SK-N-SH treated with all-trans-retinoic acid at 6 μM for 48 hours (cell line): ENCODE measurements at regions not wholly inside any gene's neighbourhood (a gene's known extent, or its start where the extent isn't known, plus 50 kb on each side); places are given as distances from the start of the nearest gene placed in this dataset.

Experiments used
- ATAC-seq: fragments of 200-7000 bp; cut with Tn5 transposase; 3 replicates; pipeline ENCODE4 v1.9.1; 2020; ENCODE audit warnings: mild to moderate bottlenecking, moderate library complexity
- ARNTL ChIP-seq: fragments of 450-650 bp; formaldehyde crosslinking; IDR thresholded peaks from 2 replicates; pipeline ENCODE4 v1.5.0; 2020; ENCODE audit warnings: low read depth, mild to moderate bottlenecking, moderate library complexity, borderline replicate concordance
- BACH2 ChIP-seq: fragments of 250-450 bp; sonication (Bioruptor Pico); IDR thresholded peaks from 2 replicates; pipeline ENCODE4 v1.9.0; 2021; ENCODE audit warnings: mild to moderate bottlenecking, borderline replicate concordance
- CSDC2 ChIP-seq: fragments of 250-450 bp; sonication (Bioruptor Pico); IDR thresholded peaks from 2 replicates; pipeline ENCODE4 v1.5.0; 2020; ENCODE audit warnings: mild to moderate bottlenecking, moderate library complexity
- ESRRG ChIP-seq: fragments of 250-450 bp; sonication (Bioruptor Pico); IDR thresholded peaks from 2 replicates; pipeline ENCODE4 v1.6.1; 2021; ENCODE audit warnings: mild to moderate bottlenecking
- GLIS3 ChIP-seq: fragments of 250-450 bp; sonication (Bioruptor Pico); IDR thresholded peaks from 2 replicates; pipeline ENCODE4 v1.5.0; 2020; ENCODE audit warnings: mild to moderate bottlenecking, moderate library complexity
- ISL1 ChIP-seq: fragments of 250-450 bp; sonication (Bioruptor Pico); IDR thresholded peaks from 2 replicates; pipeline ENCODE4 v2.1.2; 2022; ENCODE audit warnings: mild to moderate bottlenecking, moderate library complexity
- PPARA ChIP-seq: fragments of 250-450 bp; sonication (Bioruptor Pico); IDR thresholded peaks from 2 replicates; pipeline ENCODE4 v1.5.0; 2020; ENCODE audit warnings: mild to moderate bottlenecking, borderline replicate concordance
- RARB ChIP-seq: fragments of 250-450 bp; sonication (Bioruptor Pico); IDR thresholded peaks from 2 replicates; pipeline ENCODE4 v1.8.0; 2021; ENCODE audit warnings: mild to moderate bottlenecking, moderate library complexity
- SNAI2 ChIP-seq: fragments of 250-450 bp; sonication (Bioruptor Pico); IDR thresholded peaks from 2 replicates; pipeline ENCODE4 v1.5.0; 2020; ENCODE audit warnings: mild to moderate bottlenecking, moderate library complexity
- TCF4 ChIP-seq: fragments of 250-450 bp; sonication (Bioruptor Pico); IDR thresholded peaks from 2 replicates; pipeline ENCODE4 v1.8.0; 2021; ENCODE audit warnings: mild to moderate bottlenecking, moderate library complexity, borderline replicate concordance
- TOX ChIP-seq: fragments of 250-450 bp; sonication (Bioruptor Pico); IDR thresholded peaks from 2 replicates; pipeline ENCODE4 v1.8.0; 2021; ENCODE audit warnings: mild to moderate bottlenecking, moderate library complexity, borderline replicate concordance
- ZC3H10 ChIP-seq: fragments of 250-450 bp; sonication (Bioruptor Pico); IDR thresholded peaks from 2 replicates; pipeline ENCODE4 v1.5.1; 2021; ENCODE audit warnings: mild to moderate bottlenecking, moderate library complexity
- ZFP30 ChIP-seq: fragments of 450-650 bp; formaldehyde crosslinking; IDR thresholded peaks from 2 replicates; pipeline ENCODE4 v1.5.0; 2022; ENCODE audit warnings: mild to moderate bottlenecking, moderate library complexity
- ZNF565 ChIP-seq: fragments of 450-650 bp; formaldehyde crosslinking; conservative IDR thresholded peaks from 2 replicates; pipeline ENCODE4 v1.5.0; 2020; ENCODE audit warnings: low read depth, mild to moderate bottlenecking, moderate library complexity
- ZNF70 ChIP-seq: fragments of 450-650 bp; formaldehyde crosslinking; IDR thresholded peaks from 2 replicates; pipeline ENCODE4 v1.5.0; 2020; ENCODE audit warnings: mild to moderate bottlenecking, moderate library complexity
- ZNF8 ChIP-seq: fragments of 450-650 bp; formaldehyde crosslinking; IDR thresholded peaks from 2 replicates; pipeline ENCODE4 v1.5.0; 2020; ENCODE audit warnings: mild to moderate bottlenecking, moderate library complexity
- TF ChIP-seq, protein P1 (sequence below): fragments of 250-450 bp; sonication (Bioruptor Pico); IDR thresholded peaks from 2 replicates; pipeline ENCODE4 v1.5.1; 2021; ENCODE audit warnings: mild to moderate bottlenecking, moderate library complexity
- TF ChIP-seq, protein P2 (sequence below): fragments of 250-450 bp; sonication (Bioruptor Pico); IDR thresholded peaks from 2 replicates; pipeline ENCODE4 v1.8.0; 2020; ENCODE audit warnings: mild to moderate bottlenecking, moderate library complexity, borderline replicate concordance
- TF ChIP-seq, protein P3 (sequence below): fragments of 250-450 bp; sonication (Bioruptor Pico); IDR thresholded peaks from 2 replicates; pipeline ENCODE4 v1.5.1; 2020; ENCODE audit warnings: low read depth, mild to moderate bottlenecking, moderate library complexity
- TF ChIP-seq, protein P4 (sequence below): fragments of 250-450 bp; sonication (Bioruptor Pico); IDR thresholded peaks from 2 replicates; pipeline ENCODE4 v1.8.0; 2021; ENCODE audit warnings: low read depth, mild to moderate bottlenecking, moderate library complexity, borderline replicate concordance
- TF ChIP-seq, protein P5 (sequence below): fragments of 250-450 bp; sonication (Bioruptor Pico); IDR thresholded peaks from 2 replicates; pipeline ENCODE4 v1.5.0; 2020; ENCODE audit warnings: mild to moderate bottlenecking, moderate library complexity

DNA sequence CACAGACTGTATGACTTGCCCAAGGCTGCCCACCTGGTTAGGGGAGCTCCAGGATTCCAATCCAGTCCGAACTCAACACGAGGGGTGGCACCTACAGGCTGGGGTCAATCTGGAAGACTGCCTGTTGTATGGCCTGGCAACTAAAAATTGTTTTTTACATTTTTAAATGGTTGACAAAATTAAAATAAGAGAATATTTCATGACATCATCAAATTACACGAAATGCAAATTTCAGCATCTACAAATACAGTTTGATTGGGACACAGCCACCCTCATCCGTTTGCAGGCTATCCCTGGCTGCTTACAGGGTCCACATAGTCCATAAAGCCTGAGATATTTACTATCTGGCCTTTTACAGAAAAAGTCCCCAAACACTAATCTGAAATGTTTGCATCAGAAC is 235.9 kb upstream of the GMDS start:
- TF ChIP-seq, protein P1, sequence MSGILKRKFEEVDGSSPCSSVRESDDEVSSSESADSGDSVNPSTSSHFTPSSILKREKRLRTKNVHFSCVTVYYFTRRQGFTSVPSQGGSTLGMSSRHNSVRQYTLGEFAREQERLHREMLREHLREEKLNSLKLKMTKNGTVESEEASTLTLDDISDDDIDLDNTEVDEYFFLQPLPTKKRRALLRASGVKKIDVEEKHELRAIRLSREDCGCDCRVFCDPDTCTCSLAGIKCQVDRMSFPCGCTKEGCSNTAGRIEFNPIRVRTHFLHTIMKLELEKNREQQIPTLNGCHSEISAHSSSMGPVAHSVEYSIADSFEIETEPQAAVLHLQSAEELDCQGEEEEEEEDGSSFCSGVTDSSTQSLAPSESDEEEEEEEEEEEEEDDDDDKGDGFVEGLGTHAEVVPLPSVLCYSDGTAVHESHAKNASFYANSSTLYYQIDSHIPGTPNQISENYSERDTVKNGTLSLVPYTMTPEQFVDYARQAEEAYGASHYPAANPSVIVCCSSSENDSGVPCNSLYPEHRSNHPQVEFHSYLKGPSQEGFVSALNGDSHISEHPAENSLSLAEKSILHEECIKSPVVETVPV (CRISPR knock-in tag) = no peak
- TF ChIP-seq ESRRG = no peak
- no peak for TF ChIP-seq TCF4
- TF ChIP-seq ARNTL = no peak
- TF ChIP-seq, protein P2, sequence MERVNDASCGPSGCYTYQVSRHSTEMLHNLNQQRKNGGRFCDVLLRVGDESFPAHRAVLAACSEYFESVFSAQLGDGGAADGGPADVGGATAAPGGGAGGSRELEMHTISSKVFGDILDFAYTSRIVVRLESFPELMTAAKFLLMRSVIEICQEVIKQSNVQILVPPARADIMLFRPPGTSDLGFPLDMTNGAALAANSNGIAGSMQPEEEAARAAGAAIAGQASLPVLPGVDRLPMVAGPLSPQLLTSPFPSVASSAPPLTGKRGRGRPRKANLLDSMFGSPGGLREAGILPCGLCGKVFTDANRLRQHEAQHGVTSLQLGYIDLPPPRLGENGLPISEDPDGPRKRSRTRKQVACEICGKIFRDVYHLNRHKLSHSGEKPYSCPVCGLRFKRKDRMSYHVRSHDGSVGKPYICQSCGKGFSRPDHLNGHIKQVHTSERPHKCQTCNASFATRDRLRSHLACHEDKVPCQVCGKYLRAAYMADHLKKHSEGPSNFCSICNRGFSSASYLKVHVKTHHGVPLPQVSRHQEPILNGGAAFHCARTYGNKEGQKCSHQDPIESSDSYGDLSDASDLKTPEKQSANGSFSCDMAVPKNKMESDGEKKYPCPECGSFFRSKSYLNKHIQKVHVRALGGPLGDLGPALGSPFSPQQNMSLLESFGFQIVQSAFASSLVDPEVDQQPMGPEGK (CRISPR knock-in tag) = no peak
- no peak for TF ChIP-seq ZNF8 (CRISPR knock-in tag)
- TF ChIP-seq ZNF70 (CRISPR knock-in tag) = no peak
- TF ChIP-seq TOX = no peak
- TF ChIP-seq, protein P3, sequence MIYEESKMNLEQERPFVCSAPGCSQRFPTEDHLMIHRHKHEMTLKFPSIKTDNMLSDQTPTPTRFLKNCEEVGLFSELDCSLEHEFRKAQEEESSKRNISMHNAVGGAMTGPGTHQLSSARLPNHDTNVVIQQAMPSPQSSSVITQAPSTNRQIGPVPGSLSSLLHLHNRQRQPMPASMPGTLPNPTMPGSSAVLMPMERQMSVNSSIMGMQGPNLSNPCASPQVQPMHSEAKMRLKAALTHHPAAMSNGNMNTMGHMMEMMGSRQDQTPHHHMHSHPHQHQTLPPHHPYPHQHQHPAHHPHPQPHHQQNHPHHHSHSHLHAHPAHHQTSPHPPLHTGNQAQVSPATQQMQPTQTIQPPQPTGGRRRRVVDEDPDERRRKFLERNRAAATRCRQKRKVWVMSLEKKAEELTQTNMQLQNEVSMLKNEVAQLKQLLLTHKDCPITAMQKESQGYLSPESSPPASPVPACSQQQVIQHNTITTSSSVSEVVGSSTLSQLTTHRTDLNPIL = no peak
- no peak for TF ChIP-seq ISL1
- TF ChIP-seq, all 23 proteins: peak for 0
- ATAC-seq = no peak

DNA sequence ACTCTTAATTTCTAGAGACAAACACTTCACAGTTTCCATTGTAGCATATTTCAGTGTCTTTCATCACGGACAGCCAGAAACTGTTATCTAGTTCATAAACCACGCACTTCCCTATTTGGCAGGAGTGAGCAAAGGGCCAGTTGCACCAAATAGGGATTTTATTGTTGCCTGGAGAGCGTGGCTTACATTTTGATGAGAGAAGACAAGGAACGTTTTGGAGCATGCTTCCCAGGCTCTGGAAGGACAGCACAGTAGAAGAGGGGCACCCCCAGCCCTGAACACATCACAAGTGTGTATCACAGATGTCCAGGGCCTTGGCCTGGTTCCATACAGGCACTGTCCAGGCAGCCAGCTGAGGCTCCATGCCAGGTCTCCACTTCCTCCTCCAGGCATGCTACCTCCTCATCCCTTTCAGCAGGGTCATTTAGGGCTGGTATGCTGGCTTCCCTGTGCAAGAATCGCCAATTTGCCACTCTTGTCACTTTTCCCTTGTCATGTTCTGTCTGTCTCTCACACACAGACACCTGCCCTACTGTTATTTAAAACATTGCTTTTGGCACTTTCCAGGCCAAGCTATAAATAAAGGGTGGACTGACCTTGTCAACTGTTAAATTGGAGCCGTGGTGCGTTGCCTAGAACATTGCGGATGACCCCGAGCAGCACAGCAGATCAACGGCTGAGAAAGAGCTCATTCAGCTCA is 235.0 kb upstream of the GMDS start:
- no peak for ATAC-seq
- TF ChIP-seq ZC3H10 (CRISPR knock-in tag) (no peak), PPARA (CRISPR knock-in tag) (no peak), GLIS3 (CRISPR knock-in tag) (no peak), BACH2 (CRISPR knock-in tag) (no peak), SNAI2 (CRISPR knock-in tag) (no peak), ZNF70 (CRISPR knock-in tag) (no peak), TCF4 (no peak), TOX (no peak), CSDC2 (CRISPR knock-in tag) (no peak), ARNTL (no peak), ZNF565 (CRISPR knock-in tag) (no peak), ISL1 (no peak), RARB (CRISPR knock-in tag) (no peak), ZNF8 (CRISPR knock-in tag) (no peak), ZFP30 (CRISPR knock-in tag) (no peak)
- TF ChIP-seq, protein P4, sequence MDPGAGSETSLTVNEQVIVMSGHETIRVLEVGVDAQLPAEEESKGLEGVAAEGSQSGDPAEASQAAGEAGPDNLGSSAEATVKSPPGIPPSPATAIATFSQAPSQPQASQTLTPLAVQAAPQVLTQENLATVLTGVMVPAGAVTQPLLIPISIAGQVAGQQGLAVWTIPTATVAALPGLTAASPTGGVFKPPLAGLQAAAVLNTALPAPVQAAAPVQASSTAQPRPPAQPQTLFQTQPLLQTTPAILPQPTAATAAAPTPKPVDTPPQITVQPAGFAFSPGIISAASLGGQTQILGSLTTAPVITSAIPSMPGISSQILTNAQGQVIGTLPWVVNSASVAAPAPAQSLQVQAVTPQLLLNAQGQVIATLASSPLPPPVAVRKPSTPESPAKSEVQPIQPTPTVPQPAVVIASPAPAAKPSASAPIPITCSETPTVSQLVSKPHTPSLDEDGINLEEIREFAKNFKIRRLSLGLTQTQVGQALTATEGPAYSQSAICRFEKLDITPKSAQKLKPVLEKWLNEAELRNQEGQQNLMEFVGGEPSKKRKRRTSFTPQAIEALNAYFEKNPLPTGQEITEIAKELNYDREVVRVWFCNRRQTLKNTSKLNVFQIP (CRISPR knock-in tag) = no peak
- TF ChIP-seq, protein P5, sequence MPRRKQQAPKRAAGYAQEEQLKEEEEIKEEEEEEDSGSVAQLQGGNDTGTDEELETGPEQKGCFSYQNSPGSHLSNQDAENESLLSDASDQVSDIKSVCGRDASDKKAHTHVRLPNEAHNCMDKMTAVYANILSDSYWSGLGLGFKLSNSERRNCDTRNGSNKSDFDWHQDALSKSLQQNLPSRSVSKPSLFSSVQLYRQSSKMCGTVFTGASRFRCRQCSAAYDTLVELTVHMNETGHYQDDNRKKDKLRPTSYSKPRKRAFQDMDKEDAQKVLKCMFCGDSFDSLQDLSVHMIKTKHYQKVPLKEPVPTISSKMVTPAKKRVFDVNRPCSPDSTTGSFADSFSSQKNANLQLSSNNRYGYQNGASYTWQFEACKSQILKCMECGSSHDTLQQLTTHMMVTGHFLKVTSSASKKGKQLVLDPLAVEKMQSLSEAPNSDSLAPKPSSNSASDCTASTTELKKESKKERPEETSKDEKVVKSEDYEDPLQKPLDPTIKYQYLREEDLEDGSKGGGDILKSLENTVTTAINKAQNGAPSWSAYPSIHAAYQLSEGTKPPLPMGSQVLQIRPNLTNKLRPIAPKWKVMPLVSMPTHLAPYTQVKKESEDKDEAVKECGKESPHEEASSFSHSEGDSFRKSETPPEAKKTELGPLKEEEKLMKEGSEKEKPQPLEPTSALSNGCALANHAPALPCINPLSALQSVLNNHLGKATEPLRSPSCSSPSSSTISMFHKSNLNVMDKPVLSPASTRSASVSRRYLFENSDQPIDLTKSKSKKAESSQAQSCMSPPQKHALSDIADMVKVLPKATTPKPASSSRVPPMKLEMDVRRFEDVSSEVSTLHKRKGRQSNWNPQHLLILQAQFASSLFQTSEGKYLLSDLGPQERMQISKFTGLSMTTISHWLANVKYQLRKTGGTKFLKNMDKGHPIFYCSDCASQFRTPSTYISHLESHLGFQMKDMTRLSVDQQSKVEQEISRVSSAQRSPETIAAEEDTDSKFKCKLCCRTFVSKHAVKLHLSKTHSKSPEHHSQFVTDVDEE (CRISPR knock-in tag) = no peak
- TF ChIP-seq, protein P1 (CRISPR knock-in tag) = no peak
- TF ChIP-seq, protein P3 = no peak
